Keratinocyte (primary cell): ENCODE measurements at regions not wholly inside any gene's neighbourhood (a gene's known extent, or its start where the extent isn't known, plus 50 kb on each side); places are given as distances from the start of the nearest gene placed in this dataset.

Experiments
- DNase-seq: peaks from one replicate; pipeline ENCODE4 v3.0.0-alpha.2; 2011; ENCODE audit warnings: low read depth, missing footprints, low spot score
- FAIRE-seq: peaks from 2 replicates; lab custom pipeline; 2011; peaks lifted over from hg19 to GRCh38; lab: Jason Lieb, UNC
- H2AFZ ChIP-seq: 2 replicates; pipeline ENCODE4 v1.6.0; 2012; ENCODE audit warnings: low read length, control low read depth, inconsistent platforms; ENCODE audit not compliant: control insufficient read depth
- H3K27ac ChIP-seq: 2 replicates; pipeline ENCODE4 v1.5.1; 2011; ENCODE audit warnings: low read length; ENCODE audit not compliant: control insufficient read depth, insufficient read depth
- H3K27me3 ChIP-seq: 3 replicates; pipeline ENCODE4 v1.6.0; 2011; ENCODE audit warnings: low read length; ENCODE audit not compliant: control insufficient read depth, insufficient read depth; ENCODE audit errors: extremely low read depth
- H3K36me3 ChIP-seq, 2 experiments: 2 replicates in 1 of 2; 3 replicates in 1 of 2; pipeline ENCODE4 v1.5.1; 2011; ENCODE audit warnings: low read length in 2 of 2, mild to moderate bottlenecking in 1 of 2; ENCODE audit not compliant: control insufficient read depth in 2 of 2, insufficient read depth in 2 of 2; ENCODE audit errors: extremely low read depth in 1 of 2
- H3K4me1 ChIP-seq: 3 replicates; pipeline ENCODE4 v1.5.1; 2011; ENCODE audit warnings: low read length; ENCODE audit not compliant: control insufficient read depth, insufficient read depth; ENCODE audit errors: extremely low read depth
- H3K4me2 ChIP-seq: 3 replicates; pipeline ENCODE4 v1.6.0; 2011; ENCODE audit warnings: low read depth, low read length; ENCODE audit not compliant: control insufficient read depth, insufficient read depth; ENCODE audit errors: extremely low read depth
- H3K4me3 ChIP-seq, 3 experiments: fragments of 200-600 bp in 1 of 3; sonication (generic) in 1 of 3; 2 replicates in 2 of 3; 3 replicates in 1 of 3; pipeline ENCODE4 v1.5.1; 2011 to 2016; ENCODE audit warnings: low read length in 3 of 3, mild to moderate bottlenecking in 3 of 3, control low read depth in 2 of 3, inconsistent platforms in 1 of 3, low read depth in 1 of 3, mixed read lengths in 1 of 3, mixed run types in 1 of 3, moderate library complexity in 1 of 3; ENCODE audit not compliant: control insufficient read depth in 2 of 3, insufficient read depth in 2 of 3; ENCODE audit errors: extremely low read depth in 1 of 3
- H3K79me2 ChIP-seq: 2 replicates; pipeline ENCODE4 v1.6.0; 2012; ENCODE audit warnings: low read length; ENCODE audit not compliant: control insufficient read depth, insufficient read depth
- H3K9ac ChIP-seq: 3 replicates; pipeline ENCODE4 v1.6.0; 2011; ENCODE audit warnings: low read length; ENCODE audit not compliant: control insufficient read depth, insufficient read depth; ENCODE audit errors: extremely low read depth
- H3K9me1 ChIP-seq: 3 replicates; pipeline ENCODE4 v1.6.0; 2011; ENCODE audit warnings: low read length; ENCODE audit not compliant: control insufficient read depth, insufficient read depth; ENCODE audit errors: extremely low read depth
- H3K9me3 ChIP-seq: 2 replicates; pipeline ENCODE4 v1.5.1; 2012; ENCODE audit warnings: low read depth, low read length; ENCODE audit not compliant: control insufficient read depth
- H4K20me1 ChIP-seq: 3 replicates; pipeline ENCODE4 v1.6.0; 2011; ENCODE audit warnings: low read length; ENCODE audit not compliant: control insufficient read depth, insufficient read depth; ENCODE audit errors: extremely low read depth
- CTCF ChIP-seq, 3 experiments: IDR thresholded peaks in 1 of 3; conservative IDR thresholded peaks in 1 of 3; optimal IDR thresholded peaks in 1 of 3; 2 replicates in 2 of 3; 3 replicates in 1 of 3; pipeline versions ENCODE3 to v1.5.1; 2011; ENCODE audit warnings: low read length in 3 of 3, mild to moderate bottlenecking in 3 of 3, moderate library complexity in 2 of 3, control low read depth in 1 of 3, inconsistent platforms in 1 of 3; ENCODE audit not compliant: insufficient read depth in 2 of 3; ENCODE audit errors: extremely low read depth in 1 of 3
- EZH2 ChIP-seq: IDR thresholded peaks from one replicate; pipeline ENCODE4 v1.6.1; 2012; ENCODE audit warnings: inconsistent platforms, mild to moderate bottlenecking, low read length, moderate library complexity
- dilution Hi-C: fragments of 300-500 bp; cut with MboI; formaldehyde crosslinking; loops from one replicate; pipeline ENCODE4 v1.7.0; 2020; ENCODE audit warnings: low sequenced_read_pairs; ENCODE audit not compliant: extremely low pct_ligation_motif_present

- H2AFZ ChIP-seq, result no peak overlapping the region
- no peak for FAIRE-seq
- TF ChIP-seq EZH2, result no peak
- TF ChIP-seq CTCF (optimal IDR thresholded peaks at IDR 0.05 in 1 of 3, IDR thresholded peaks at IDR 0.05 in 1 of 3, conservative IDR thresholded peaks at IDR 0.05 in 1 of 3; ENCODE audit: extremely low read depth in 1 of 3, insufficient read depth in 2 of 3, low read length in 3 of 3), result no peak
These were observed 308.0 kb upstream of the PUM3 start for GRCh38 chr9:3151672-3152576.

GRCh38 chr9:3150074-3150473 is 306.2 kb upstream of the PUM3 start:
- no peaks in the 10 kb centered on the region for H3K79me2 ChIP-seq
- no peak overlapping the region for H3K4me2 ChIP-seq
- no peak overlapping the region for H3K4me3 ChIP-seq
- no peaks in the 10 kb centered on the region for H4K20me1 ChIP-seq
- TF ChIP-seq CTCF (optimal IDR thresholded peaks at IDR 0.05 in 1 of 3, IDR thresholded peaks at IDR 0.05 in 1 of 3, conservative IDR thresholded peaks at IDR 0.05 in 1 of 3; ENCODE audit: extremely low read depth in 1 of 3, insufficient read depth in 2 of 3, low read length in 3 of 3) (no peak), EZH2 (no peak)
- H3K9me1 ChIP-seq, result no peaks in the 10 kb centered on the region
- dilution Hi-C loops, result no loop called here
- no peaks in the 10 kb centered on the region for H3K9me3 ChIP-seq
- DNase-seq (no peak), FAIRE-seq (no peak)
- no peaks in the 10 kb centered on the region for H3K4me1 ChIP-seq
- H2AFZ ChIP-seq, result no peak overlapping the region
- no peaks in the 10 kb centered on the region for H3K36me3 ChIP-seq
- no peaks in the 10 kb centered on the region for H3K27me3 ChIP-seq
- H3K9ac ChIP-seq, result no peak overlapping the region
- H3K27ac ChIP-seq, result no peak overlapping the region

More at GRCh38 chr9:3151672-3152576, 308.0 kb upstream of the PUM3 start:
- dilution Hi-C loops, result no loop called here
- Histone ChIP-seq H3K79me2 (no peaks in the 10 kb centered on the region), H3K27ac (no peak overlapping the region), H3K9me1 (no peaks in the 10 kb centered on the region), H3K4me1 (no peaks in the 10 kb centered on the region), H3K9me3 (no peaks in the 10 kb centered on the region), H3K27me3 (no peaks in the 10 kb centered on the region), H4K20me1 (no peaks in the 10 kb centered on the region), H3K4me2 (no peak overlapping the region), H3K9ac (no peak overlapping the region), H3K36me3 (no peaks in the 10 kb centered on the region), H3K4me3 (no peak overlapping the region)
- DNase-seq, result no peak
